ENCODE measurements at regions not wholly inside any gene's neighbourhood (a gene's known extent, or its start where the extent isn't known, plus 50 kb on each side); places are given as distances from the start of the nearest gene placed in this dataset.

GRCh38 chr3:72295276-72295961, 510.5 kb upstream of the PROK2 start:
- DNase-seq (ENCODE audit: insufficient read length, low spot score) (no peak), FAIRE-seq (no peak)

- no peak for FAIRE-seq
- DNase-seq (ENCODE audit: insufficient read length, low spot score) = no peak
Measured at GRCh38 chr3:72290859-72291638, 506.1 kb upstream of the PROK2 start.

DNA sequence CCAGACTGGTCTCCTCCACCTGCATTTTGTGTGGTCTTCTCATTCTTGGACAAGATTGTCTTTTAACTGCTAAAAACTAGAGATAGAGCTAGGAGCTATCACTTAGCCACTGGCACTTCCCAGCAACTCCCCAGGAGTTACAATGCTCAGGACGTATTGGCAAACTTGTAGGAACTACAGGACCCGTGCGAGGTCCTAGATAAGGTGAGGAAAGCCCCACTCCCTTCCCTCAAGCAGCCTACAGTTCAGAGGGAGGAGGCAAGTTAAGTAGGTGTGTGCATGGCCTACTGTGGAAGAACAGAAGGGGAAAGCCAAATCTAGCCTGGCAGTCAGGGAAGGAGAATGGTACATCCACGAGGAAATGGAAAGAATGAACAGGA, 504.7 kb upstream of the PROK2 start:
- no peak for DNase-seq (ENCODE audit: insufficient read length, low spot score)
- no peak for FAIRE-seq

DNA sequence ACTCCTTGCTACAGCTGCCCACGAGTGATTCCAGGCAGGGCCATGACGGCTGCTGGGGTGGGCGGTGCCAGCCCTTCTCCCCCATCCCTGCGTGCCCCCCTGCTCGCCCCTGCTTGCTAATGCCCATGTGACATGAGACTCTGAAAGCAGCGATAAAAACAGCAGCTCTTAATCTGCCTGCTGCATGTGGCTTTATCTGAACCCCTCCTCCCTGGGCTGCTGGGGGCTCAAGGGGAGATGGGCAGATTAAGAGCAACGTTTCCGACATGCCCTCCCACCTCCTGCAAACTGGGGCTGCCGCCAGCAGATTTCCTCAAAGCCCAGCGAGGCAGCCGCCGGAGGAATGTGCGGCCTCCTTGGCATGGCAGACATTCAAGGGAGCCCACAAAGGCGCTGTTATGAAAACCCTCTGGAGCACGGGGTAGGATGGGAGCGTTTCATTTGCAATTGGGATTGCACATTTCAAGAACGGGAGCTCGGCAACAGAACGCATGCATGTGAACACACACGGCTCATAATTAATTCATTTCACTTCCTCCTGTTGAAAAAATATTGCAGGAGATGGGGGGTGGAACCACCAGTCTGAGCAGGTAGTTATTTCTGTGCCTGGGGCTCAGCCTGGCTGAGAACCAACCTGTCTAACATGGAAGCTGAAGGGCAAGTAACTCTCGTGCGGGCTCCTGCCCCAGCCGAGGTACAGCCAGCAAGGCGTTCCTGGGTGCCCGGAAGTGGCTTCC, 504.2 kb upstream of the PROK2 start:
- DNase-seq (ENCODE audit: insufficient read length, low spot score) (no peak), FAIRE-seq (no peak)

GRCh38 chr3:72287956-72288355, 503.0 kb upstream of the PROK2 start:
- FAIRE-seq (no peak), DNase-seq (ENCODE audit: insufficient read length, low spot score) (no peak)

GRCh38 chr3:72285502-72285901, 500.6 kb upstream of the PROK2 start:
- FAIRE-seq = no peak
- DNase-seq (ENCODE audit: insufficient read length, low spot score) = no peak

DNA sequence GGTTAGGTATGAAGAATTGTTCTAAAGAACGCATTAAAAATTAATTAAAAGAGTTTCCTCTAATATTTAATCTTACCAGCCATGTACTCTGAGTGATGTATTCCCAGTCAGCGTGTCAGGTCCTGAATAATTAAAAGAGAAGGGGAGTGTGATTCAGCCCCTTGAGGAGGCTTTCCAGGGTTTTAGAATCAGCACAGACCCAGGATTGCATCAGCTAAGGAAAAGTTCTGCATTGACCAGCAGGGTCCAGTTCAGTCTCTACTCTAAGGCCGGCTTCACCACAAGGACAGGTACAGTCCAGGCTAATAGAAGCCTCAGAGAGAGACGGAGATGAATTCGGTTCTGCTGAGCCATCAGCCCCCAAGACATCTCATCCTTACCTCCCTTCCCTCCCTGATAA, 499.5 kb upstream of the PROK2 start:
- no peak for DNase-seq (ENCODE audit: insufficient read length, low spot score)
- FAIRE-seq = no peak

DNA sequence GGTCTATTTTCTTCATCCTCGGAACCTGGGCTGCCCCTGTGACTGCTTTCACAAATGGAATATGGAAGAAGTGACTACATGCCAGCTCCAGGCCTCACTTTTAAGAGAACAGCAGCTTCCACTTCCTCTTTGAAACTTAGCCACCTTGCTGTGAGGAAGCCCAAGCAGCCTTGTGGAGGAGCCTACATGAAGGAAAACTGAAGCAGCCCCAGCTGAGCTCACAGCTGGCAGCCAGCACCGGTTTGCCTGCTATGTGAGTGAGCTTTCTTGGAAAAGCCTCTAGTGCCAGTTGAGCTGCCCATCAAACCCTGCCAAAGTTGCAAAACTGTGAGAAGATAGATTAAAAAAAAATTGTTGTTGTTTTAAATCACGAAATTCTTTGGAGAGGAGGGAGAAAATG, 498.0 kb upstream of the PROK2 start:
- FAIRE-seq (no peak), DNase-seq (ENCODE audit: insufficient read length, low spot score) (no peak)

DNA sequence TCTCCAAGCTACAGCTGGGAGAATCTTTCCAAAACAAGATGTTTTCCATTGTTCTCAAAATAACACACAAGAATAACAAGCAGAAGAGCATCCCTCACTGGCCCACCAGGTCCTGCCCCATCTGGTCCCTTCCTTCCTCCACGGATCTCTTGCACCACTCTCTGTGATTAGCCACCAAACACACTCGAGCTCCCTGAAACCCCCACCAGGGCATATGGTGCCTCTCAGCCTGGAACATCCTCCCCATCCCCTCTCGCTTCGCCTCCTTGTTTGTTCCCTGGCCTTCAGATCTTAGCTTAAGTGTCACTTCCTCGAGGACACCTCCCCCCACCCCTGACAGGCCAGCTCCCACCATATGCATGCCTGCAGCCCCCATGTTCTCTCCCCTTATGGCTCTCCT, 496.6 kb upstream of the PROK2 start:
- FAIRE-seq = no peak
- no peak for DNase-seq (ENCODE audit: insufficient read length, low spot score)

- no peak for FAIRE-seq
Measured at GRCh38 chr3:72280876-72281275, 495.9 kb upstream of the PROK2 start.

DNA sequence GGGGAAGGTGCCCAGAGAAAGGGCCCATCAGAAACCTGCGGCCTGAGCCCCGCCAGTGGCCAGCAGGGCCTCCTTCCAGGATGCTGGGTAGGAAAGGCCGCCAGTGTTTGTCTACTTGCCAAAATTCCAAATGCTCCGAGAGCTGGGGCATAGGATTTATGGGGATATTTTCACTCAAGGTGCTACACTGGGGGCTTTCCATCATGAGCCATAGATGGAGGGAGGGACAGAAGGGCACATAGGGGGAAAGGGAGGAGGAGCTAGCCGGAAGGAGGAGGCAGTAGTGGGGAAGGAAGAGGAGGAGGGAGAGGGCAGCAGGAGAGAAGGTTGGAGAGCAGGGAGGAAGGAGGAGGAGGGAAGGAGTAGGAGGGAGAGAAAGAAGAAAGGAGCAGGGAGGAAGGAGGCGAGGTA, 494.7 kb upstream of the PROK2 start:
- FAIRE-seq (no peak), DNase-seq (ENCODE audit: insufficient read length, low spot score) (no peak)

More at GRCh38 chr3:72280876-72281275, 495.9 kb upstream of the PROK2 start:
- no peak for DNase-seq (ENCODE audit: insufficient read length, low spot score)

GRCh38 chr3:72279068-72279604, 494.2 kb upstream of the PROK2 start:
- FAIRE-seq (no peak), DNase-seq (ENCODE audit: insufficient read length, low spot score) (no peak)

GRCh38 chr3:72278349-72279067, 493.6 kb upstream of the PROK2 start:
- DNase-seq (ENCODE audit: insufficient read length, low spot score) = no peak
- no peak for FAIRE-seq

DNA sequence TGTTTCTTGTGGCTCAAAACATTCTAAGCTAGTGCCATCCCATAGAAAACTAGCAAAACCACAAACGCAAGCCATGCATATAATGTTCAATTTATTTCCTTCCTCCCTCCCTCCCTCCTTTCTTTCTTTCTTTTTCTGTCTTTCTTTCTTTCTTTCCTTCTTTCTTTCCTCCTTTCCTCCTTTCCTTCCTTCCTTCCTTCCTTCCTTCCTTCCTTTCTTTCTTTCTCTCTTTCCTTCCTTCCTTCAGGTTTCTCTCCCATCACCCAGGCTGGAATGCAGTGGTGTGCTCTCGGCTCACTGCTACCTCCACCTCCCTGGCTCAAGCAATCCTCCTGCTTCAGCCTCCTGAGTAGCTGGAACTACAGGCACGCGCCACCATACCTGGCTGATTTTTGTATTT, 492.8 kb upstream of the PROK2 start:
- no peak for DNase-seq (ENCODE audit: insufficient read length, low spot score)
- FAIRE-seq = no peak

DNA sequence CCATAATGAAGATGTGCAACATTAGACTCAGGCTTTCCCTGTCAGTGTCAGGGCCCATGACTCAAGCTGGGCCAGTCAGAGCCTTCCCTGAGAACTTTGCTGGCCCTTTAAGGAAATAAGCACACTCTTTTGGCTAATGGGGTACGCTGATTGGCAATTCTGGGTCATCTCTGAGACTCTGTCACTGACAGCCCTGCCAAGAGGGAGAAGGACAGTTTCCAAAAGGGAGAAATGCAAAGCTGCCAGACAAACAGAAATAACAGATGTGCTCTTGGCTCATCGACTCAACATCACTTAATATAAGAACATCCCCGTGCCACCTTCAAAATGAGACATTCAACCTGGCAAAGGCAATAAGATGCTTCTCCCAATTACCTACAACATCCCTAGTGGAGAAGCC, 491.9 kb upstream of the PROK2 start:
- FAIRE-seq (no peak), DNase-seq (ENCODE audit: insufficient read length, low spot score) (no peak)

DNA sequence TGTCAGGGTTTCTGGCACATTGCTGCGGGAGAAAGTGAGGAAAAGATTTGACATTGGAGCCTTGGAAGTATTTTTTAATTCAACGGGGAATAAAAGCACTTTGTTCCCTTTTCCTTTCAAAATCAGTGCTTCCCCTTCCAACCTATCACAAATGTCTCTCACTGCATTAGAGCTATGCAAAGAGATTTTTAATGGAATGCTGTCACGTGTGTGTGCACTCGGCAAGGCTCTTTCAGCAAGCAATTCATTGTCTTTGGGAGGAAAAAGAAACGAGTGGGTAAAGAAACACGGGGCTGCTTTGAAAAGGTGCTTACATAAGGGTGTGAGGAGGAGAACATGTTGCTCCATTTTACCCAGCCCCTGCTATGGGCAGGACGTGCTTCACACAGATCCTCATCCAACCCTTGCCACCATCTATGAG, 490.4 kb upstream of the PROK2 start:
- DNase-seq (ENCODE audit: insufficient read length, low spot score) (no peak), FAIRE-seq (no peak)

DNA sequence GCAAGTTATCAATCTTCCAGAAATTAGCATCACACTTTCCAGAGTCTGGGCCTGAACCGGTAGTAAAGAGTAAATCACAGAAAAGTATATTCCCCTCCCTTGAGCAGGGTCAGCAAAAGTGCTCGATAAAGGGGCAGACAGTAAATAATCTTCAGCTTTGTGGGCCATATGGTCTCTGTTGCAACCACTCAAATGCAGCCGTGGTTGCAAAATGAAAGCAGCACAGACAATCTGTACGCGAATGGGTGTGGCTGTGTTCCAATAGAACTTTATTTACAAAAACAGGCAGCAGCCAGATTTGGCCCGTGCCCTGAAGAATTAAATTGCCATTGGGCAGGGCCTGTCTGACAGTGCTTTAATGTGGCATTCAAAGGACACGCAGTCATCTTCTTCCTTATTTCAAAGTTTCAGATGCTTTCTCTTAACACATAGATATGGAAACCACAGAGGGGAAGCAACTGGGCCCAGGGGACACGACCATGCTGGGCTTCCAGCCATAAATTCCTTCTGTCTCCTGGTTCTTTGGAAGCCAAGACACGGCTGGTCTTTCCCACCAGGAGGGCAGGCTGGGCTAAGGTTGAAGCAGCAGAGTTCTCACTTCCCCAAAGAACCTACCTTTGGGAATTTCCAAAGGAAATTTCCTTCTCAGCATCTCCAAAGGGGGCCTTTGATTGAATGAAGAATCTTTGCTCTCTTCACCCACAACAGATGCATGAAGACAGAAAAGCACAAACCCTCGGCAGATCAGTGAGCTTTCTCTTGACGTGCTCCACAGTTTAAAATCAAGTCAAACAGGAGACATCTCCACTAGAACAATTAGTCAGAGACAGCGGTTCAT, 489.8 kb upstream of the PROK2 start:
- DNase-seq (ENCODE audit: insufficient read length, low spot score) = no peak
- FAIRE-seq = no peak

GRCh38 chr3:72273615-72274014, 488.7 kb upstream of the PROK2 start:
- FAIRE-seq = no peak
- peak; percentile 53 for DNase-seq (ENCODE audit: insufficient read length, low spot score)

GRCh38 chr3:72272356-72272755, 487.4 kb upstream of the PROK2 start:
- FAIRE-seq = no peak
- DNase-seq (ENCODE audit: insufficient read length, low spot score) = no peak

DNA sequence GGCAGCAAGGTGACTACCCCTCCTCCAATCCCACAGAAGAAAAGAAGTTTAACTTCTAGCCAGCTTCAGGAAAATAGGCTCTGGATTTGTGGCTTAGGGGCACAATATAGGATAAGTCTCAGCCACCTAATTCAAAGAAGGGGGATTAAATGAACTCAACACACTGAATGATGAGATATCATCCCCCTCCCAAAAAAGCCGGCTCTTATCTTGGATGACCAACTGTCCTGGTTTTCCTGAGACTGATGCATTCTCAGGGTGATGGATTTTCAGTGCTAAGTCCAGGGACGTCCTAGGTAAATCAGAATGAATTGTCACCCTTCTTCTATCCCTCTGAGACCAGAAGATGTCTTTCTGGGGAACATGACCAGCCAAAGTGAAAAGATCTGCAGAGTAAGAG, 487.0 kb upstream of the PROK2 start:
- no peak for FAIRE-seq
- DNase-seq (ENCODE audit: insufficient read length, low spot score) = no peak

All from HTR-8/SVneo (cell line).